NB4 (cell line): ENCODE measurements at regions not wholly inside any gene's neighbourhood (a gene's known extent, or its start where the extent isn't known, plus 50 kb on each side); places are given as distances from the start of the nearest gene placed in this dataset.

Source experiments
- DNase-seq: peaks from one replicate; pipeline ENCODE4 v3.0.0; 2010; ENCODE audit warnings: low read depth
- H3K4me3 ChIP-seq: one replicate; pipeline ENCODE4 v1.5.1; 2011; ENCODE audit warnings: mild to moderate bottlenecking, low read depth, low read length, moderate library complexity
- CTCF ChIP-seq: IDR thresholded peaks from one replicate; pipeline ENCODE4 v1.5.1; 2012; ENCODE audit warnings: low read depth, low read length
- MAX ChIP-seq: IDR thresholded peaks from 2 replicates; pipeline ENCODE4 v1.6.1; 2011; ENCODE audit warnings: low read depth, low read length
- MYC ChIP-seq: IDR thresholded peaks from 2 replicates; pipeline ENCODE4 v1.6.1; 2011; ENCODE audit warnings: low read depth, low read length
- POLR2A ChIP-seq: IDR thresholded peaks from 2 replicates; pipeline ENCODE4 v1.6.1; 2011; ENCODE audit warnings: mild to moderate bottlenecking; ENCODE audit not compliant: insufficient read length; ENCODE audit errors: extremely low read depth

- no peak overlapping the region for H3K4me3 ChIP-seq
- TF ChIP-seq POLR2A (no peak), CTCF (no peak), MAX (no peak), MYC (no peak)
- DNase-seq = no peak
Observed at GRCh38 chr10:76719006-76719405, 918.6 kb downstream of the KCNMA1 start.

- no peak for DNase-seq
- no peak overlapping the region for H3K4me3 ChIP-seq
- TF ChIP-seq POLR2A (no peak), MYC (no peak), CTCF (no peak), MAX (no peak)
Observed at GRCh38 chr10:76717141-76717540, 920.5 kb downstream of the KCNMA1 start.

GRCh38 chr10:76711222-76711997 is 926.2 kb downstream of the KCNMA1 start:
- DNase-seq = no peak
- no peak for TF ChIP-seq POLR2A
- no peak for TF ChIP-seq MYC
- no peak for TF ChIP-seq MAX
- no peak for TF ChIP-seq CTCF
- H3K4me3 ChIP-seq = no peak overlapping the region

GRCh38 chr10:76700241-76700640 is 937.4 kb downstream of the KCNMA1 start:
- H3K4me3 ChIP-seq = no peak overlapping the region
- DNase-seq = no peak
- TF ChIP-seq CTCF (no peak), MAX (no peak), POLR2A (no peak), MYC (no peak)

GRCh38 chr10:76697923-76698322 is 939.7 kb downstream of the KCNMA1 start:
- no peak for DNase-seq
- no peak overlapping the region for H3K4me3 ChIP-seq

More at GRCh38 chr10:76697923-76698322, 939.7 kb downstream of the KCNMA1 start:
- no peak for TF ChIP-seq MYC
- no peak for TF ChIP-seq POLR2A
- TF ChIP-seq CTCF = no peak
- no peak for TF ChIP-seq MAX
